Stomach (tissue), 8 donors: ENCODE measurements at regions not wholly inside any gene's neighbourhood (a gene's known extent, or its start where the extent isn't known, plus 50 kb on each side); places are given as distances from the start of the nearest gene placed in this dataset.

Experiments
- DNase-seq, 2 donors: peaks; one replicate each; pipeline versions ENCODE4 v3.0.0 to v3.0.0-alpha.2; 2013 to 2019
- H3K27ac ChIP-seq, 5 donors: fragments of 200-600 bp in 4 of 5; sonication (generic) in 4 of 5; one replicate each; pipeline ENCODE4 v1.5.1; 2013 to 2019; ENCODE audit warnings: mild to moderate bottlenecking in 1 of 5, moderate library complexity in 1 of 5
- H3K27me3 ChIP-seq, 3 donors: fragments of 200-600 bp; sonication (generic); one replicate each; pipeline ENCODE4 v1.5.1; 2017 to 2019; ENCODE audit warnings: mixed run types in 1 of 3
- H3K36me3 ChIP-seq, 4 donors: fragments of 200-600 bp; sonication (generic); 1 replicate in 3 of 4; 2 replicates in 1 of 4; pipeline ENCODE4 v1.5.1; 2016 to 2019
- H3K4me1 ChIP-seq, 4 donors: fragments of 200-600 bp; sonication (generic); one replicate each; pipeline ENCODE4 v1.5.1; 2016 to 2019
- H3K4me3 ChIP-seq, 4 donors: fragments of 200-600 bp; sonication (generic) in 3 of 4; one replicate each; pipeline ENCODE4 v1.5.1; 2016 to 2019; ENCODE audit warnings: mild to moderate bottlenecking in 1 of 4
- H3K9me3 ChIP-seq, 4 donors: fragments of 200-600 bp; sonication (generic); one replicate each; pipeline ENCODE4 v1.5.1; 2016 to 2019
- CTCF ChIP-seq, 7 experiments: fragments of 450-650 bp in 4 of 7; fragments of 200-600 bp in 3 of 7; sonication (generic) in 3 of 7; IDR thresholded peaks; one replicate each; pipeline ENCODE4 v1.5.1; 2016 to 2019; ENCODE audit warnings: antibody characterized with exemption in 7 of 7, control low read depth in 2 of 7, mild to moderate bottlenecking in 1 of 7
- EP300 ChIP-seq: sonication (generic); formaldehyde crosslinking; IDR thresholded peaks from one replicate; pipeline ENCODE4 v1.6.1; 2017; ENCODE audit warnings: antibody characterized with exemption
- POLR2A ChIP-seq, 4 donors: fragments of 450-650 bp; IDR thresholded peaks; one replicate each; pipeline ENCODE4 v1.6.1; 2016; ENCODE audit warnings: antibody characterized with exemption in 4 of 4, control low read depth in 2 of 4, mild to moderate bottlenecking in 1 of 4, moderate library complexity in 1 of 4
- POLR2AphosphoS5 ChIP-seq, 3 donors: sonication (generic); formaldehyde crosslinking; IDR thresholded peaks; one replicate each; pipeline ENCODE4 v1.6.1; 2016; ENCODE audit warnings: antibody characterized with exemption in 3 of 3
- WGBS, 5 donors: extraction: QIAGEN DNeasy Blood & Tissue Kit in 3 of 5; methylation state at CpG; one replicate each; pipeline versions ENCODE4 v1.1.5 to v1.1.7; 2013 to 2018; 5-methylcytosine and 5-hydroxymethylcytosine counted together
- intact Hi-C: fragments of 100-400 bp; cut with DNase I; formaldehyde crosslinking; loops from one replicate; pipeline ENCODE4 v1.15.1; 2023; ENCODE audit warnings: low total_unique reads
- donor health status: healthy with polysubstance abuse.
- donor health status: Bipolar disorder and iron deficiency.
- donor health status: healthy.

- no peaks in the 10 kb centered on the region for H3K4me1 ChIP-seq
- H3K27ac ChIP-seq = no peak overlapping the region
- no peaks in the 10 kb centered on the region for H3K27me3 ChIP-seq
- TF ChIP-seq EP300 (no peak), POLR2AphosphoS5 (IDR thresholded peaks at IDR 0.05) (no peak), CTCF (IDR thresholded peaks at IDR 0.05) (no peak), POLR2A (IDR thresholded peaks at IDR 0.05) (no peak)
- WGBS, 5 donors = 84 to 95% (median 91%) methylated on average over 5 of the region's 5 CpGs
- no peaks in the 10 kb centered on the region for H3K9me3 ChIP-seq
- intact Hi-C loops = no loop called here
- H3K36me3 ChIP-seq = no peaks in the 10 kb centered on the region
- no peak for DNase-seq
- no peak overlapping the region for H3K4me3 ChIP-seq
Observed at GRCh38 chr2:160558531-160558930, 64.9 kb upstream of the RBMS1 start.

GRCh38 chr2:160561551-160562295, 68.1 kb upstream of the RBMS1 start:
- intact Hi-C loops = no loop called here

GRCh38 chr2:160562730-160563129, 69.1 kb upstream of the RBMS1 start:
- Histone ChIP-seq H3K27ac (no peak overlapping the region), H3K27me3 (no peaks in the 10 kb centered on the region), H3K9me3 (no peaks in the 10 kb centered on the region), H3K4me1 (no peaks in the 10 kb centered on the region), H3K36me3 (no peaks in the 10 kb centered on the region), H3K4me3 (no peak overlapping the region)
- intact Hi-C loops = no loop called here
- DNase-seq = no peak
- no peak for TF ChIP-seq EP300
- 81 to 85% (median 82%) methylated on average over 2 of the region's 2 CpGs for WGBS, 5 donors

More at GRCh38 chr2:160561551-160562295, 68.1 kb upstream of the RBMS1 start:
- WGBS, 5 donors = 64 to 84% (median 73%) methylated on average over 4 of the region's 4 CpGs
- no peak for TF ChIP-seq EP300
- no peak for TF ChIP-seq POLR2A (IDR thresholded peaks at IDR 0.05)
- TF ChIP-seq POLR2AphosphoS5 (IDR thresholded peaks at IDR 0.05) = no peak
- TF ChIP-seq CTCF (IDR thresholded peaks at IDR 0.05) = no peak
- H3K27ac ChIP-seq = no peak overlapping the region
- H3K4me1 ChIP-seq = no peaks in the 10 kb centered on the region
- H3K36me3 ChIP-seq = no peaks in the 10 kb centered on the region
- no peaks in the 10 kb centered on the region for H3K9me3 ChIP-seq
- H3K4me3 ChIP-seq = no peak overlapping the region
- no peak for DNase-seq
- no peaks in the 10 kb centered on the region for H3K27me3 ChIP-seq

- no peaks in the 10 kb centered on the region for H3K36me3 ChIP-seq
- no peak overlapping the region for H3K4me3 ChIP-seq
- no peaks in the 10 kb centered on the region for H3K27me3 ChIP-seq
- intact Hi-C loops = no loop called here
- H3K4me1 ChIP-seq = no peaks in the 10 kb centered on the region
- no peak for DNase-seq
- H3K27ac ChIP-seq = no peak overlapping the region
- TF ChIP-seq POLR2A (IDR thresholded peaks at IDR 0.05) = no peak
- no peak for TF ChIP-seq EP300
- TF ChIP-seq POLR2AphosphoS5 (IDR thresholded peaks at IDR 0.05) = no peak
- TF ChIP-seq CTCF (IDR thresholded peaks at IDR 0.05) = no peak
- no peaks in the 10 kb centered on the region for H3K9me3 ChIP-seq
Observed at GRCh38 chr2:160564591-160564990, 71.0 kb upstream of the RBMS1 start.

GRCh38 chr2:160565099-160565845, 71.7 kb upstream of the RBMS1 start:
- Histone ChIP-seq H3K27me3 (no peaks in the 10 kb centered on the region), H3K4me1 (no peaks in the 10 kb centered on the region), H3K9me3 (no peaks in the 10 kb centered on the region), H3K4me3 (no peak overlapping the region), H3K27ac (no peak overlapping the region), H3K36me3 (no peaks in the 10 kb centered on the region)
- WGBS, 5 donors = 76 to 81% (median 78%) methylated on average over 3 of the region's 3 CpGs
- intact Hi-C loops = no loop called here
- TF ChIP-seq EP300 = no peak
- TF ChIP-seq POLR2AphosphoS5 (IDR thresholded peaks at IDR 0.05) = no peak
- no peak for TF ChIP-seq CTCF (IDR thresholded peaks at IDR 0.05)
- TF ChIP-seq POLR2A (IDR thresholded peaks at IDR 0.05) = no peak
- no peak for DNase-seq
